UCSD-AML1 (cell line): ENCODE measurements at regions not wholly inside any gene's neighbourhood (a gene's known extent, or its start where the extent isn't known, plus 50 kb on each side); places are given as distances from the start of the nearest gene placed in this dataset.

ENCODE experiments used
- DNase-seq: peaks from one replicate; lab custom pipeline; 2025; ENCODE audit not compliant: unreplicated experiment; lab: John Stamatoyannopoulos, UW

- DNase-seq, result no peak
Observed at GRCh38 chr4:79088946-79089691, 149.9 kb upstream of the PAQR3 start.

DNA sequence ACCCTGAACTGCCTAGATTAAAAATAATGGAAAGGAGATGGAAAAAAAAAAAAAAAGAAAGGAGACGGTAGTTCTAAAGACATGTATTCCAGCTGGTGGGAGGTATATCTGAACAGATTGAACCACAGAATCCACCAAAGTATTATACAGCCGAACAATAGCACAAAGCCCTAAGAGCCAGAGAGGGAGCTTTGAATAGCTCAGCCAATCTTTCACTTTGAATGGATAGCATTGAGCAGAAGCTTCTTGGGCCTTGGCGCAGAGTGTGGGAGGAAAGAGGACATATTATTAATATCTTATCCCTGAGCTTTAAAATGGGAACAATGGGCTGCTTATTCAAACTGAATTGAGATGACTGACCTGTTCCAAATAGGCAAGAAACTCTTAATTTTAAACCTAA lies 147.8 kb upstream of the PAQR3 start:
- no peak for DNase-seq

DNA sequence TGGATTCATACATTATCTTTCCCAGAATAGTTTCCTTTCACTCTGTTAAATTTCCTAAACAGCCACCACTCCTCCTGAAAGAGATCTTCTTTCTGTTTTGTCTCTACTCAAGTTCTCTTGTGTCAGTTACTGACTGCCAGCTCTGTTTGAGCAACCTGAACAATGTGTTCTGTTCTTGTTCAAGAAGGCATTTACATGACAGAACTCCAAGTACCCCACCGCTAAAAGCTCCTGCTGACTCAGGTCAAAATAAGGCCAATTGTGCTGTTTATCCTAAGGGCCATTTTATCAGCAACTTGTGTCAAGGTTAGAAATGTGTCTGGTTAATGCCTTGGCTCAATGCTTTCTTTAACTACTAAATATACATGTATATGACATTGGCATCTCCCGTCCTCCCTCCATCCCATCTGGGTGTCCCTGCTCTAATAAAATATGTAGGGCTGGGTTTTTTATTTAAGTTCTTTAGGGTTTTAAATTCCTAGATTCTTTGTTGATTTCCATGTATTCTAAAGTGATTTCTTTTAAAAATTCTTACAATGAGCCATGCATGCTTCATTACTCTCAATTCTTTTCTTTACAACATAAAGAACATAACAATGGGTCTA lies 144.3 kb upstream of the PAQR3 start:
- DNase-seq, result no peak

DNA sequence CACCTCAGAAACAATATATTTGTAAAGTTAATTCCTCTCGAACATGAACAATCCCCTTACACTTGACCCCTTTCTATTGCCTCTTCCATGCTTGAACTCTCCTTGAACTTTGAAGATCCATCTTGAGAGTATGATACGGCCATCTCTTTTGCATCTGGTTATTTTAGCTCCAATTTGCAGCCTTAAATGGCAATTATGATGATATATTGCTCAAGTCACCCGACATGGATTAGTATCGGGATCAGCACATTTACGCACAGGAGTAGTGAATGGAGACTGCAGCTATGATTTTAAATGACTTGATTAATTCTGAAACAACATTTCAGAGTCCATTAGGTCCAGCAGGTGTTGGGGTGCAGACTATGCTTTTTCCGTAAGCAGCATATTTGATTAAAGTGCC lies 143.8 kb upstream of the PAQR3 start:
- DNase-seq, result no peak

DNA sequence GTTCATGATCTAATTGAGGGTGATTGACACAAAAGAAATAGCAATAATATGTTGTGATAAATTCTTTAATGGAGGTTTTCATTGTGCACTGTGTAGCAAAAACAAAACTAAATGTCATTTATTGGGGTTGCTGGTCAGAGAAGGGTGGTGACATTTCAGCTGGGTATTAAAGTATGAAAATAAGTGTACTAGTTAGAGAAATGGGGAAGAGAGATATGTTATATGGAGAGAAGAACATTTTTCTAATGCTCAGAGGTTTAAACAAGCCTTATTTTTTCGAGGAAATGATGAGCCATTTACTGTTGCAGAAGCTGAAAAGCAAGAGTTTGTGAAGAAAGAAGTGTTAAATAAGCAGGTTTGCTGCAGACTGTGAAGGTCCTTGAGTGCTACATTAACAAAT lies 142.7 kb upstream of the PAQR3 start:
- DNase-seq, result no peak

- DNase-seq, result no peak
Observed at GRCh38 chr4:79078339-79078738, 139.1 kb upstream of the PAQR3 start.

DNA sequence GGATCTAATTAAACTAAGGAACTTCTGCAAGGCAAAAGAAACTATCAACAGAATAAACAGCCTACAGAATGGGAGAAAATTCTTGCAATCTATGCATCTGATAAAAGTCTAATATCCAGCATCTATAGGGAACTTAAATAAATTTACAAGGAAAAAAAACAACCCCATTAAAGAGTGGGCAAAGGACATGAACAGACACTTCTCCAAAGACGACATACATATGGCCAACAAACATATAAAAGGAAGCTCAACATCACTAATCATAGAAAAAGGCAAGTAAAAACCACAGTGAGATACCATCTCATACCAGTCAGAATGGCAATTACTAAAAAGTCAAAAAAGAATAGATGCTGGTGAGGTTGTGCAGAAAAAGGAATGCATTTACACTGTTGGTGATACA lies 134.8 kb upstream of the PAQR3 start:
- DNase-seq, result no peak

- no peak for DNase-seq
Observed at GRCh38 chr4:79073471-79073870, 134.2 kb upstream of the PAQR3 start.

- DNase-seq, result no peak
Observed at GRCh38 chr4:79065262-79065661, 126.0 kb upstream of the PAQR3 start.

GRCh38 chr4:79064806-79065205 lies 125.6 kb upstream of the PAQR3 start:
- DNase-seq, result no peak

GRCh38 chr4:79059631-79060399 lies 120.6 kb upstream of the PAQR3 start:
- no peak for DNase-seq

GRCh38 chr4:79057772-79058171 lies 118.5 kb upstream of the PAQR3 start:
- DNase-seq, result no peak

DNA sequence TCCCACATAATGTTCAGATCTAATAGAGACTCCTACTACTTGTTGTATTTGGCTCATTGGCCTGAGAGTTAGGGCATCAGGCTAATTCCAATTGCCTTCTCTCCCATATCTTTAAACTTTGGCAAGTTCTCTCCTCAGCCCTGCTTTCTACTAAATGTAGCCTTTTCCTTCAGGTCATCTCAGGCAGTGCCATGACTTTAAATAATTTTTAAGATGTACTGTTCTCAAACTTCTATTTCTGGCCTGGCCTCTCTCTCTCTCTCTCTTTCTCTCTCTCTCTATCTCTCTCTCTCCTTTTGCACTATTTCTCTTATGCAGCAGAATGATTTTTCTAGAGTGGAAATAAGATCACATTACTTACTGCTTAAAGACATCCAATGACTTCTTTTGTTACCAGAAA lies 114.5 kb upstream of the PAQR3 start:
- no peak for DNase-seq

DNA sequence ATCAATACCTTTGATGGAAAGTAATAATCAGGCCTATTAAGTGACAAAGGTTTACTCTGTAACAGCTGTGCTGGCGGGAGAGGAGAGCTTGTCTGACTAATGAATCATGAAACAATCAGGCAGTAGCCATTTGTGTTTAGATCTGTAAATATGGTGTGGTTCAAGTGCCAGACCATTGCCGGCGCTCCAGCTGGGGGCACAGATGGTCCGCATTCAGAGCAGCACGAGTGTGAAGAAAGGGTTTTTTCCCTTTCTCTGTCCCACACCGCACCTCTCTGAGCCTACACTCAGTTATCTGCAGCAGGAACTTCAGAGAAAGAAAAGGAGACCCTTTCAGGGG lies 111.3 kb upstream of the PAQR3 start:
- no peak for DNase-seq

- DNase-seq, result no peak
Observed at GRCh38 chr4:79049840-79050540, 110.8 kb upstream of the PAQR3 start.

DNA sequence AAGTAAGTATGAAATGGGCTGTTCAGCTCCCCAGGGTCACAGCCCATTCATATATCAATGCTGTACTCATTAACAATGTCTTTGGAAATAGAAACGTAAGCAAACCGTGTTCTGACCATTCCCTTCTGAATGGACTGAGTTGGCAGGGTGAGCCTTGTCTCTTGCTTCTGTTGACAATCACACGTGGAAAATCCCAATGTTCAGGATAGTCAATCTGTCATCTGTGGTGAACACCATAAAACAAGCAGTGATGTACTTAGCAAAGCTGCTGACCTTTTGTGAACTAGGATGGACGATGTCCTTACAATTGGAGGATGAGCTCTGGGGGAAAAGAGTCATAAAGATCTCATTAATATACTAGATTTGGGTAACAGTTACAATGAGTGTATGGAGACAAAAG lies 109.6 kb upstream of the PAQR3 start:
- DNase-seq, result no peak

GRCh38 chr4:79047316-79047715 lies 108.1 kb upstream of the PAQR3 start:
- no peak for DNase-seq

- no peak for DNase-seq
Observed at GRCh38 chr4:79046016-79046592, 106.9 kb upstream of the PAQR3 start.

DNA sequence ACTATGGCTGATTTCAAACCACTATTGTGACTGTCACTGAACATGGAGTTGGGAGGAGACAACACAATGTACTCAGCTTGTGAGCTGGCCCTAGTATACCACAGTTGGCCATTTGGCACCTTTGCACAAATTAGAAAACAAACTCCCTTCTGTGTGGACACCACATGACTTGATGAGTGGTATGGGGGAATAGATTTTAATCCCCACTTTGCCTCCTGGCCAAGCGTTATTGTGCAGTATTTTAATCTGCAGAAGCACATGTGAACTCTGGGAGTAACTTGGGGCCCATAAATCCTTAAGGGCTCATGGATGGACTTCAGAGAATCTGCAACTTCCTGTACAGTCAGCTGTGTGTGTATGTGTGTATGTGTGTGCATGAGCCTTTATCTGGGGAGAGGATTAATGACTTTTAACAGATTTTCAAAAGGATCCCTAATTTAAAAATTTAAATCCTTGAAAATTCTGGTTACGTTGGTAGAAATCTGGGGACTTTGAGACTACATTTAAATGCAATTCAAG lies 105.0 kb upstream of the PAQR3 start:
- DNase-seq, result no peak

GRCh38 chr4:79043138-79043537 lies 103.9 kb upstream of the PAQR3 start:
- DNase-seq, result no peak

- DNase-seq, result no peak
Observed at GRCh38 chr4:79042079-79042674, 102.9 kb upstream of the PAQR3 start.
